H1 (cell line): ENCODE measurements at regions not wholly inside any gene's neighbourhood (a gene's known extent, or its start where the extent isn't known, plus 50 kb on each side); places are given as distances from the start of the nearest gene placed in this dataset.

Experiments used
- CTCF ChIA-PET: fragments of 300-600 bp; sonication (Branson Sonifier 250); formaldehyde crosslinking; loops from one replicate; lab custom pipeline; 2021; ENCODE audit not compliant: partially characterized antibody; lab: Charles Lee
- POLR2A ChIA-PET: fragments of 300-600 bp; sonication (Branson Sonifier 250); formaldehyde crosslinking; loops from one replicate; lab custom pipeline; 2021; ENCODE audit warnings: inconsistent platforms; ENCODE audit not compliant: partially characterized antibody; lab: Charles Lee
- DNase-seq, 2 experiments: peaks; one replicate each; pipeline versions ENCODE4 v3.0.0 to v3.0.0-alpha.2; 2010 to 2022; ENCODE audit warnings: low spot score in 2 of 2, low read depth in 1 of 2, mixed read lengths in 1 of 2
- FAIRE-seq: peaks from 2 replicates; lab custom pipeline; 2011; peaks lifted over from hg19 to GRCh38; lab: Jason Lieb, UNC
- H2AFZ ChIP-seq: 2 replicates; pipeline ENCODE4 v1.8.1; 2012; ENCODE audit warnings: low read length, inconsistent platforms
- H2AK5ac ChIP-seq: 2 replicates; pipeline ENCODE4 v1.6.1; 2013; ENCODE audit warnings: low read depth, low read length
- H2BK120ac ChIP-seq: replicated peaks from 2 replicates; pipeline ENCODE3; 2013; ENCODE audit warnings: low read depth, low read length, inconsistent platforms
- H2BK12ac ChIP-seq: 2 replicates; pipeline ENCODE4 v1.6.1; 2013; ENCODE audit warnings: low read depth, low read length
- H2BK15ac ChIP-seq: 2 replicates; pipeline ENCODE4 v1.6.1; 2013; ENCODE audit warnings: low read length
- H2BK20ac ChIP-seq: 2 replicates; pipeline ENCODE4 v1.6.1; 2013; ENCODE audit warnings: low read length
- H2BK5ac ChIP-seq: 2 replicates; pipeline ENCODE4 v1.6.1; 2013; ENCODE audit warnings: low read depth, low read length
- H3K14ac ChIP-seq: 2 replicates; pipeline ENCODE4 v1.6.1; 2013; ENCODE audit warnings: inconsistent platforms; ENCODE audit not compliant: insufficient read length
- H3K18ac ChIP-seq: 2 replicates; pipeline ENCODE4 v1.6.1; 2013; ENCODE audit warnings: low read length; ENCODE audit errors: extremely low read depth
- H3K23ac ChIP-seq: 2 replicates; pipeline ENCODE4 v1.6.1; 2013; ENCODE audit warnings: inconsistent platforms; ENCODE audit not compliant: insufficient read length
- H3K23me2 ChIP-seq: 2 replicates; pipeline ENCODE4 v1.6.1; 2013; ENCODE audit warnings: low read depth, low read length
- H3K27ac ChIP-seq: 2 replicates; pipeline ENCODE4 v1.6.1; 2011; ENCODE audit warnings: low read depth, low read length, inconsistent platforms
- H3K27me3 ChIP-seq, 4 experiments: replicated peaks in 1 of 4; 1 replicate in 1 of 4; 2 replicates in 3 of 4; pipeline versions ENCODE4 v1.6.1 to v1.8.1; 2011 to 2013; ENCODE audit warnings: low read length in 3 of 4, mild to moderate bottlenecking in 3 of 4, inconsistent platforms in 2 of 4, mixed read lengths in 2 of 4, moderate library complexity in 1 of 4; ENCODE audit not compliant: control insufficient read depth in 3 of 4, insufficient read depth in 3 of 4; ENCODE audit errors: extremely low read depth in 1 of 4
- H3K36me3 ChIP-seq, 4 experiments: 2 replicates each; pipeline versions ENCODE4 v1.6.1 to v1.8.1; 2011 to 2013; ENCODE audit warnings: mild to moderate bottlenecking in 4 of 4, low read length in 3 of 4, moderate library complexity in 2 of 4, control low read depth in 1 of 4, inconsistent platforms in 1 of 4; ENCODE audit not compliant: insufficient read depth in 4 of 4, control insufficient read depth in 2 of 4
- H3K4ac ChIP-seq: replicated peaks from 2 replicates; pipeline ENCODE3; 2013; ENCODE audit warnings: low read length, low read depth, mixed read lengths, inconsistent platforms; ENCODE audit not compliant: insufficient read length
- H3K4me1 ChIP-seq, 4 experiments: replicated peaks in 1 of 4; 1 replicate in 1 of 4; 2 replicates in 3 of 4; pipeline versions ENCODE4 v1.6.1 to v1.8.1; 2011 to 2013; ENCODE audit warnings: low read length in 3 of 4, inconsistent platforms in 2 of 4, mixed read lengths in 1 of 4; ENCODE audit not compliant: insufficient read depth in 4 of 4, control insufficient read depth in 3 of 4
- H3K4me2 ChIP-seq, 2 experiments: 2 replicates each; pipeline versions ENCODE4 v1.6.1 to v1.8.1; 2011 to 2013; ENCODE audit warnings: low read depth in 2 of 2, low read length in 2 of 2, control low read depth in 1 of 2, inconsistent platforms in 1 of 2, mild to moderate bottlenecking in 1 of 2; ENCODE audit not compliant: insufficient read depth in 1 of 2
- H3K4me3 ChIP-seq, 4 experiments: fragments of 200-600, 300-600 bp in 1 of 4; sonication (generic), shearing (Covaris generic), sonication (Bioruptor Twin) in 1 of 4; 2 replicates each; pipeline versions ENCODE4 v1.5.1 to v1.8.1; 2011 to 2016; ENCODE audit warnings: low read length in 4 of 4, low read depth in 3 of 4, control low read depth in 2 of 4, inconsistent platforms in 2 of 4, mild to moderate bottlenecking in 2 of 4, mixed read lengths in 1 of 4, moderate library complexity in 1 of 4; ENCODE audit not compliant: insufficient read depth in 2 of 4; ENCODE audit errors: extremely low read depth in 1 of 4
- H3K56ac ChIP-seq: replicated peaks from 2 replicates; pipeline ENCODE3; 2013; ENCODE audit warnings: low read depth, mild to moderate bottlenecking, mixed read lengths, low read length, inconsistent platforms; ENCODE audit not compliant: insufficient read length
- H3K79me1 ChIP-seq: 2 replicates; pipeline ENCODE4 v1.6.1; 2013; ENCODE audit warnings: low read depth, low read length, control low read depth
- H3K79me2 ChIP-seq, 2 experiments: 2 replicates each; pipeline versions ENCODE4 v1.6.1 to v1.8.1; 2012 to 2013; ENCODE audit warnings: low read length in 2 of 2, mild to moderate bottlenecking in 2 of 2, inconsistent platforms in 1 of 2; ENCODE audit not compliant: insufficient read depth in 2 of 2, control insufficient read depth in 1 of 2
- H3K9ac ChIP-seq, 4 experiments: replicated peaks in 1 of 4; 1 replicate in 1 of 4; 2 replicates in 3 of 4; pipeline versions ENCODE4 v1.6.1 to v1.8.1; 2011 to 2013; ENCODE audit warnings: low read depth in 3 of 4, low read length in 3 of 4, control low read depth in 2 of 4, mild to moderate bottlenecking in 2 of 4, moderate library complexity in 2 of 4, inconsistent platforms in 1 of 4; ENCODE audit errors: extremely low read depth in 1 of 4
- H3K9me3 ChIP-seq, 2 experiments: 2 replicates each; pipeline versions ENCODE4 v1.6.1 to v1.8.1; 2012 to 2013; ENCODE audit warnings: mild to moderate bottlenecking in 2 of 2, moderate library complexity in 2 of 2, control low read depth in 1 of 2, inconsistent platforms in 1 of 2, low read depth in 1 of 2, low read length in 1 of 2, mixed read lengths in 1 of 2; ENCODE audit not compliant: insufficient read depth in 2 of 2
- H4K20me1 ChIP-seq, 2 experiments: replicated peaks in 1 of 2; 2 replicates each; pipeline versions ENCODE3 to v1.8.1; 2011 to 2013; ENCODE audit warnings: inconsistent platforms in 2 of 2, low read length in 2 of 2, mild to moderate bottlenecking in 1 of 2; ENCODE audit not compliant: insufficient read depth in 2 of 2, control insufficient read depth in 1 of 2
- H4K5ac ChIP-seq: 2 replicates; pipeline ENCODE4 v1.6.1; 2013; ENCODE audit warnings: low read length, low read depth, mixed read lengths, inconsistent platforms; ENCODE audit not compliant: insufficient read length
- H4K8ac ChIP-seq: 2 replicates; pipeline ENCODE4 v1.8.0; 2013; ENCODE audit warnings: mild to moderate bottlenecking, moderate library complexity, low read length, inconsistent platforms; ENCODE audit not compliant: insufficient read depth; ENCODE audit errors: extremely low read depth
- H4K91ac ChIP-seq: replicated peaks from 2 replicates; pipeline ENCODE3; 2013; ENCODE audit warnings: low read length, mixed read lengths, inconsistent platforms; ENCODE audit not compliant: insufficient read length
- FOSL1 ChIP-seq: IDR thresholded peaks from 2 replicates; pipeline ENCODE4 v1.6.1; 2011; ENCODE audit warnings: mild to moderate bottlenecking, low read depth, low read length, moderate library complexity; ENCODE audit not compliant: insufficient read depth
- POU5F1 ChIP-seq: IDR thresholded peaks from 2 replicates; pipeline ENCODE4 v1.6.1; 2011; ENCODE audit warnings: low read depth, mild to moderate bottlenecking, low read length, moderate library complexity
- RFX5 ChIP-seq: IDR thresholded peaks from 2 replicates; pipeline ENCODE4 v1.6.1; 2011; ENCODE audit warnings: low read depth, low read length, improper control_type of control experiment, borderline replicate concordance
- WGBS, 2 experiments: shearing (Covaris generic) in 1 of 2; methylation state at CpG; one replicate each; pipeline versions ENCODE4 v1.1.6 to v1.1.7; 2013 to 2015; ENCODE audit warnings: low lambda C conversion rate in 2 of 2, mixed read lengths in 2 of 2, inconsistent platforms in 1 of 2, low coverage in 1 of 2, missing lambda C conversion rate in 1 of 2; ENCODE audit not compliant: insufficient replicate concordance in 2 of 2, insufficient coverage in 1 of 2, insufficient read length in 1 of 2; ENCODE audit errors: extremely low coverage in 1 of 2, missing lambda C conversion rate in 1 of 2; 5-methylcytosine and 5-hydroxymethylcytosine counted together

GRCh38 chr18:75116809-75117208, 92.1 kb downstream of the PTGR3 start:
- Histone ChIP-seq H4K5ac (no peak overlapping the region), H3K9ac (no peak overlapping the region), H4K91ac (no peak overlapping the region), H3K4ac (no peak overlapping the region), H3K4me2 (no peak overlapping the region), H2BK20ac (no peak overlapping the region), H3K18ac (no peak overlapping the region), H2BK120ac (no peak overlapping the region), H3K27ac (no peak overlapping the region), H4K20me1 (no peaks in the 10 kb centered on the region), H3K23ac (no peak overlapping the region), H2BK15ac (no peak overlapping the region), H3K23me2 (no peaks in the 10 kb centered on the region), H3K14ac (no peak overlapping the region), H2AFZ (no peak overlapping the region), H3K36me3 (no peaks in the 10 kb centered on the region), H2AK5ac (no peak overlapping the region), H3K9me3 (no peaks in the 10 kb centered on the region), H3K4me3 (no peak overlapping the region), H4K8ac (no peak overlapping the region), H2BK5ac (no peak overlapping the region), H3K79me1 (no peaks in the 10 kb centered on the region), H3K79me2 (no peaks in the 10 kb centered on the region), H3K56ac (no peak overlapping the region), H3K4me1 (no peaks in the 10 kb centered on the region), H3K27me3 (no peaks in the 10 kb centered on the region), H2BK12ac (no peak overlapping the region)
- 94% methylated on average over 5 of the region's 5 CpGs; no CpG with 5 or more reads in 1 of the 2 experiments for WGBS, 2 experiments
- FAIRE-seq (no peak), DNase-seq (peak in 1 of 2 experiments; percentile 20)
- POLR2A ChIA-PET, result no interaction called here
- CTCF ChIA-PET, result interaction anchor here (1.0 kb wide), 1 partner anchor 16 kb away, joined by 3 read pairs; no protein-coding TSS in a partner anchor
- no peak for TF ChIP-seq RFX5
- no peak for TF ChIP-seq POU5F1
- no peak for TF ChIP-seq FOSL1
